ENCODE measurements at regions not wholly inside any gene's neighbourhood (a gene's known extent, or its start where the extent isn't known, plus 50 kb on each side); places are given as distances from the start of the nearest gene placed in this dataset.

GRCh38 chr16:62445909-62446308 lies 409.7 kb upstream of the CDH8 start:
- TF ChIP-seq, protein P1, sequence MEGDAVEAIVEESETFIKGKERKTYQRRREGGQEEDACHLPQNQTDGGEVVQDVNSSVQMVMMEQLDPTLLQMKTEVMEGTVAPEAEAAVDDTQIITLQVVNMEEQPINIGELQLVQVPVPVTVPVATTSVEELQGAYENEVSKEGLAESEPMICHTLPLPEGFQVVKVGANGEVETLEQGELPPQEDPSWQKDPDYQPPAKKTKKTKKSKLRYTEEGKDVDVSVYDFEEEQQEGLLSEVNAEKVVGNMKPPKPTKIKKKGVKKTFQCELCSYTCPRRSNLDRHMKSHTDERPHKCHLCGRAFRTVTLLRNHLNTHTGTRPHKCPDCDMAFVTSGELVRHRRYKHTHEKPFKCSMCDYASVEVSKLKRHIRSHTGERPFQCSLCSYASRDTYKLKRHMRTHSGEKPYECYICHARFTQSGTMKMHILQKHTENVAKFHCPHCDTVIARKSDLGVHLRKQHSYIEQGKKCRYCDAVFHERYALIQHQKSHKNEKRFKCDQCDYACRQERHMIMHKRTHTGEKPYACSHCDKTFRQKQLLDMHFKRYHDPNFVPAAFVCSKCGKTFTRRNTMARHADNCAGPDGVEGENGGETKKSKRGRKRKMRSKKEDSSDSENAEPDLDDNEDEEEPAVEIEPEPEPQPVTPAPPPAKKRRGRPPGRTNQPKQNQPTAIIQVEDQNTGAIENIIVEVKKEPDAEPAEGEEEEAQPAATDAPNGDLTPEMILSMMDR (IDR thresholded peaks at IDR 0.05), result no peak
- TF ChIP-seq POLR2AphosphoS5 (IDR thresholded peaks at IDR 0.05) (no peak), POLR2A (IDR thresholded peaks at IDR 0.05) (no peak)

Measured in prostate gland (tissue), 2 donors.